GM12892 (cell line): ENCODE measurements at regions not wholly inside any gene's neighbourhood (a gene's known extent, or its start where the extent isn't known, plus 50 kb on each side); places are given as distances from the start of the nearest gene placed in this dataset.

ENCODE experiments used
- POLR2A ChIP-seq: IDR thresholded peaks from 2 replicates; pipeline ENCODE4 v1.6.1; 2011; ENCODE audit warnings: low read depth, low read length, control low read depth
- TAF1 ChIP-seq: IDR thresholded peaks from 2 replicates; pipeline ENCODE4 v1.6.1; 2011; ENCODE audit warnings: low read depth, mild to moderate bottlenecking, control low read depth, low read length, borderline replicate concordance

DNA sequence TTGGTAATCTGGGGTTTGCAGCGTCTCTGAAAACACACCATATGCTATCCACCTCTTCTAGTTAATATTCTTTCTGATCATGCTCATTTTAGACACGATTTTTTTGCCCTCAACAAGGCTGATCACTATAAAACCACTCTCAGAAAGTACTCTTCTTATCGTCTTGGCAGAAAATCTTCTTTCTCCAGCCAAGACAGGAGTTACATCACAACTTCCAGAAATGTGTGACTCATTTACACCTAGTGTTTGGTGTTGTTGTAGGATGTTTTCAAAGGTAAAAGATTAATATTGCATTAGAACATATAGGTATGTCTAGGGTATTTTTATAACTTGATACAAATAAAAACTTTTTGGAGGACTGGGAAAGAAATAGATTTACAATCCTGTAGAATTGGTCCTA lies 138.5 kb upstream of the NETO1 start:
- TF ChIP-seq TAF1: no peak
- no peak for TF ChIP-seq POLR2A
